DND-41 (cell line): ENCODE measurements at regions not wholly inside any gene's neighbourhood (a gene's known extent, or its start where the extent isn't known, plus 50 kb on each side); places are given as distances from the start of the nearest gene placed in this dataset.

Experiments used
- CTCF ChIP-seq: IDR thresholded peaks from 2 replicates; pipeline ENCODE4 v1.5.1; 2012; ENCODE audit warnings: borderline replicate concordance, low read length, moderate library complexity, mild to moderate bottlenecking; ENCODE audit not compliant: poor library complexity, severe bottlenecking; ENCODE audit errors: extremely low read depth
- EZH2 ChIP-seq: IDR thresholded peaks from 3 replicates; pipeline ENCODE4 v1.6.1; 2012; ENCODE audit warnings: borderline replicate concordance, low read depth, mild to moderate bottlenecking, moderate library complexity, low read length, inconsistent platforms; ENCODE audit not compliant: severe bottlenecking

- TF ChIP-seq EZH2 (no peak), CTCF (no peak)
These were observed 134.6 kb downstream of the AASDHPPT start for GRCh38 chr11:106212081-106212480.
